ENCODE measurements at regions not wholly inside any gene's neighbourhood (a gene's known extent, or its start where the extent isn't known, plus 50 kb on each side); places are given as distances from the start of the nearest gene placed in this dataset.

DNA sequence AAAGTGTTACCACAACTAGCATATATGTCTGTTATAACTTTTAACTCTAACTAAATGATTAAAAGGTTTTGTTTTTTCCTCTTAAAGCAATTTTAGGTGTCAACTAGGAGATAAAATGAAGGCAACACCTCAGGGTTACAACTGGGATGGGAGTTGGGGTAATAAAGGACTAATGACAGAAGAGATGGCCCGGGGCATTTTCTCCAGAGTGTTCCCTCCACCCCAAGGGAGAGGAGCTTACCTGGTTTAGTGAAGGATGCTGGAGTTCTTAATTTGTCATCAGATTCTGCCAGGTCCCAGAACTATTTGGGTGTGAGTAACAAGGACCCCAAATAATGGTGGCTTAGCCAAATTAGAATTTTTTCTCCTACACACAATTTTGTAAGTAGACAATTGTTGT, 260.3 kb downstream of the CD109 start:
- DNase-seq (ENCODE audit: low spot score) = no peak
- TF ChIP-seq, protein P1, sequence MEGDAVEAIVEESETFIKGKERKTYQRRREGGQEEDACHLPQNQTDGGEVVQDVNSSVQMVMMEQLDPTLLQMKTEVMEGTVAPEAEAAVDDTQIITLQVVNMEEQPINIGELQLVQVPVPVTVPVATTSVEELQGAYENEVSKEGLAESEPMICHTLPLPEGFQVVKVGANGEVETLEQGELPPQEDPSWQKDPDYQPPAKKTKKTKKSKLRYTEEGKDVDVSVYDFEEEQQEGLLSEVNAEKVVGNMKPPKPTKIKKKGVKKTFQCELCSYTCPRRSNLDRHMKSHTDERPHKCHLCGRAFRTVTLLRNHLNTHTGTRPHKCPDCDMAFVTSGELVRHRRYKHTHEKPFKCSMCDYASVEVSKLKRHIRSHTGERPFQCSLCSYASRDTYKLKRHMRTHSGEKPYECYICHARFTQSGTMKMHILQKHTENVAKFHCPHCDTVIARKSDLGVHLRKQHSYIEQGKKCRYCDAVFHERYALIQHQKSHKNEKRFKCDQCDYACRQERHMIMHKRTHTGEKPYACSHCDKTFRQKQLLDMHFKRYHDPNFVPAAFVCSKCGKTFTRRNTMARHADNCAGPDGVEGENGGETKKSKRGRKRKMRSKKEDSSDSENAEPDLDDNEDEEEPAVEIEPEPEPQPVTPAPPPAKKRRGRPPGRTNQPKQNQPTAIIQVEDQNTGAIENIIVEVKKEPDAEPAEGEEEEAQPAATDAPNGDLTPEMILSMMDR (IDR thresholded peaks at IDR 0.05) = no peak
- no peak overlapping the region for H3K4me3 ChIP-seq
- H3K27ac ChIP-seq = no peak overlapping the region
- no peaks in the 10 kb centered on the region for H3K27me3 ChIP-seq (replicated peaks; ENCODE audit: insufficient read depth)
- no peaks in the 10 kb centered on the region for H3K9me3 ChIP-seq
- H3K4me1 ChIP-seq (ENCODE audit: control insufficient read depth in 1 of 2, low read depth in 2 of 2) = peaks cover 0 to 5% of the 10 kb centered on the region in 2 donors
- H3K36me3 ChIP-seq = no peaks in the 10 kb centered on the region
- no peak for ATAC-seq (ENCODE audit: insufficient number of reproducible peaks, low FRiP score, low read depth)

DNA sequence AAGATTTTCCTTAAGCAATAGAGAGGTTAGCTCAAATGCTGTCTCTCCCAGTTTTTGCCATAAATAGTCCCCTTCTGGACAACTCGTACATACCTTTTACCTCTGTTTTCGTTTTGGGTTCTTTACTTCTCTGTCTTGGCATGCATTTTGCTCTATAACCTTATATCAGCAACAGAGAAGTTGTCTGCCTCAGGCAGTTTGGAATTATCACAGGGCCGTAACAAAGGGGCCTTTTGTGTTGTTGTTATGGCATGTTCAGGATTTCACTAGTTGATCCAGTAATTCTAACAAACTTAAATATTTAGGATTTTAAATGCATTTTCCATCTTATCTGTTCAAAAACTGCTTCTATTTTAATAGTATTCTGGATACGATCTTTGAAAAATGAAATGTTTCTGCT, 259.8 kb downstream of the CD109 start:
- Histone ChIP-seq H3K4me3 (no peak overlapping the region), H3K36me3 (no peaks in the 10 kb centered on the region)

DNA sequence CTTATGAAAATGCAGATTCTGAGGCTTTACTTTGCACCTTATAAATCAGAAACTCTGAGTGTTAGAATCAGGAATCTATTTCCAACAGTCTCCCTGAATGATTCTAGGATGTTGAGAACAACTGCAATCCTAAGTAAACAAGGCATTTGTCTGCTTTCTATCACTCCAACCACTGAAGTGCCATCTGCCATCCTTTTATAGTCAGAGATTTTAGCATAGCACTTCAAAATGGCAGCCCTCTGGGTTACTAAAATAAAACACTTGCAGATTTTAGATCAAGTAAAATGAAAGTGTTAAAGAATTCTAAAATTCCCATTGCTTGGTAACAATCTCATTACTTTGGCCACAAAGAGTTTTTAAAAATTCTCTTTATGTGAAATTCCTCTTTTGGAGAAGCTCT, 258.9 kb downstream of the CD109 start:
- H3K4me1 ChIP-seq (ENCODE audit: control insufficient read depth in 1 of 2, low read depth in 2 of 2) = peaks cover 0 to 11% of the 10 kb centered on the region in 2 donors
- no peaks in the 10 kb centered on the region for H3K27me3 ChIP-seq (replicated peaks; ENCODE audit: insufficient read depth)
- no peaks in the 10 kb centered on the region for H3K9me3 ChIP-seq
- TF ChIP-seq, protein P1 (IDR thresholded peaks at IDR 0.05) = no peak
- no peak for DNase-seq (ENCODE audit: low spot score)
- no peak overlapping the region for H3K4me3 ChIP-seq
- no peaks in the 10 kb centered on the region for H3K36me3 ChIP-seq
- ATAC-seq (ENCODE audit: insufficient number of reproducible peaks, low FRiP score, low read depth) = no peak
- no peak overlapping the region for H3K27ac ChIP-seq

More for the DNA sequence above, 259.8 kb downstream of the CD109 start:
- DNase-seq (ENCODE audit: low spot score) = no peak
- Histone ChIP-seq H3K27me3 (replicated peaks; ENCODE audit: insufficient read depth) (no peaks in the 10 kb centered on the region), H3K27ac (no peak overlapping the region), H3K4me1 (ENCODE audit: control insufficient read depth in 1 of 2, low read depth in 2 of 2) (peaks cover 0 to 10% of the 10 kb centered on the region in 2 donors), H3K9me3 (no peaks in the 10 kb centered on the region)
- TF ChIP-seq, protein P1 (IDR thresholded peaks at IDR 0.05) = no peak
- ATAC-seq (ENCODE audit: insufficient number of reproducible peaks, low FRiP score, low read depth) = no peak

DNA sequence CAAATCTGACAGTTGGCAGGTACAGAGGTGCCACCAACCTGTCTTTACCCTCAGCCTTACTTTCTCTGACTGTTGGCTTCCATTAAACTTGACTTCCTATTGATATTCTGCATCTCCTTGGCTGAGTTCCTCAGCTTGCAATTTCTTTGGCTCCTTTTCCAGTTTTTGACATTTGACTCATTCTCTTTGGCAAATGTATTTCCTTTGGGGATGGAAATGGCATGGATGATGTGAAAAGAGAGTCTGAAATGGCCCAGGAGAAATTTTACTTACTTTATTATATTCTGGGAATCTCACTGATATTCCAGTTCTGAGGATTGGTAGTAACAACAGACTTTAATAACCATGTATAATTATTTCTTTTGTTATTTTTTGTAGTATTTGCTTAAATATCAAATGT, 255.2 kb downstream of the CD109 start:
- Histone ChIP-seq H3K27ac (no peak overlapping the region), H3K9me3 (no peaks in the 10 kb centered on the region), H3K4me1 (ENCODE audit: control insufficient read depth in 1 of 2, low read depth in 2 of 2) (peaks cover 0 to 11% of the 10 kb centered on the region in 2 donors), H3K36me3 (no peaks in the 10 kb centered on the region), H3K27me3 (replicated peaks; ENCODE audit: insufficient read depth) (no peaks in the 10 kb centered on the region), H3K4me3 (no peak overlapping the region)
- TF ChIP-seq, protein P1 (IDR thresholded peaks at IDR 0.05) = no peak
- DNase-seq (ENCODE audit: low spot score) = no peak
- no peak for ATAC-seq (ENCODE audit: insufficient number of reproducible peaks, low FRiP score, low read depth)

DNA sequence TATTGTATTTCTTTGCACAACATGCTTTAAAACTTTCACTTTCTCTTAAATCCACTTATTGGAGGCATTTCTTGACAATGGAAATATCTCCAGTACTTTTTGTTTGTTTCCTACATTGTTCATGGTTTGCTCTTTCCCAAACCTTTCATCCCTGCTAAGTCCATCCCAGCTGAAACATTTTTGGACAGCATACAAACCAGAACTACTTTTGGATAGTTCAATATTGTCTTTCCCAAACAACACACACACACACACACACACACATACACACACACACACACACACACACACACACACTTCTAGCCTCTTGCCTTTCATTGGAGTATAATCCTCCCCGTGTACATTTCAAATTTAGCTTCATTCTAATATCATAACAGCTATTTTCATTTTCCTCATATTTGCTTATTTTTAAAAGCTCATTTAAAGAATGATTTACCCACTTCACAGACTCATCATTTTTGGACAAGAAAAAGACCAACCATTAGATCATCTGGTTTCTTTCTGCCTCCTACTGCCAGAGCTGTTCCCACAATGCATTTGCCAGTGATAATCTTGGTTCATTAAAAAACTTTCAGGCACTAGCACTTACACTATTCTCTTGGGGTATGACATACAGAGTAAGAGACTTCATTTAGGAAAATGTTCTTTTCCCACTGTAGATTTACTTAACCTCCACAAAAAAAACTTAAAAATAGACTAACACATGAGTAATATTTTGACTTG, 248.1 kb downstream of the CD109 start:
- H3K27me3 ChIP-seq (replicated peaks; ENCODE audit: insufficient read depth) = no peaks in the 10 kb centered on the region
- TF ChIP-seq, protein P1 (IDR thresholded peaks at IDR 0.05) = no peak
- no peak for ATAC-seq (ENCODE audit: insufficient number of reproducible peaks, low FRiP score, low read depth)

More for the DNA sequence above, 248.1 kb downstream of the CD109 start:
- no peak for DNase-seq (ENCODE audit: low spot score)
- no peaks in the 10 kb centered on the region for H3K4me1 ChIP-seq (ENCODE audit: control insufficient read depth in 1 of 2, low read depth in 2 of 2)
- H3K4me3 ChIP-seq = no peak overlapping the region
- no peaks in the 10 kb centered on the region for H3K9me3 ChIP-seq
- H3K27ac ChIP-seq = no peak overlapping the region
- no peaks in the 10 kb centered on the region for H3K36me3 ChIP-seq

Measured in thoracic aorta (tissue), 2 donors.